ENCODE measurements at regions not wholly inside any gene's neighbourhood (a gene's known extent, or its start where the extent isn't known, plus 50 kb on each side); places are given as distances from the start of the nearest gene placed in this dataset.

GRCh38 chr13:110010404-110011138, 224.2 kb upstream of the IRS2 start:
- DNase-seq (ENCODE audit: low read depth, low spot score), result no peak
- Histone ChIP-seq H3K36me3 (ENCODE audit: control insufficient read depth, insufficient read depth, low read length) (no peaks in the 10 kb centered on the region), H3K27me3 (ENCODE audit: control insufficient read depth, insufficient read depth, low read length) (no peaks in the 10 kb centered on the region), H3K4me1 (ENCODE audit: control insufficient read depth, insufficient read depth, low read length) (no peaks in the 10 kb centered on the region), H3K27ac (ENCODE audit: low read length) (no peak overlapping the region), H3K9me3 (ENCODE audit: control insufficient read depth, insufficient read depth, low read length) (no peaks in the 10 kb centered on the region), H3K4me3 (ENCODE audit: low read length) (no peak overlapping the region)
- WGBS (ENCODE audit: insufficient coverage, insufficient read length), result no CpG with 5 or more reads among the region's 5 CpGs

GRCh38 chr13:110008816-110009215, 222.4 kb upstream of the IRS2 start:
- DNase-seq (ENCODE audit: low read depth, low spot score), result no peak
- Histone ChIP-seq H3K36me3 (ENCODE audit: control insufficient read depth, insufficient read depth, low read length) (no peaks in the 10 kb centered on the region), H3K27me3 (ENCODE audit: control insufficient read depth, insufficient read depth, low read length) (no peaks in the 10 kb centered on the region), H3K9me3 (ENCODE audit: control insufficient read depth, insufficient read depth, low read length) (no peaks in the 10 kb centered on the region), H3K4me3 (ENCODE audit: low read length) (no peak overlapping the region), H3K27ac (ENCODE audit: low read length) (no peak overlapping the region), H3K4me1 (ENCODE audit: control insufficient read depth, insufficient read depth, low read length) (no peaks in the 10 kb centered on the region)
- no CpG with 5 or more reads among the region's 3 CpGs for WGBS (ENCODE audit: insufficient coverage, insufficient read length)

GRCh38 chr13:110006304-110006703, 219.9 kb upstream of the IRS2 start:
- no peak overlapping the region for H3K27ac ChIP-seq (ENCODE audit: low read length)
- no peak for DNase-seq (ENCODE audit: low read depth, low spot score)
- H3K4me3 ChIP-seq (ENCODE audit: low read length), result no peak overlapping the region
- no peaks in the 10 kb centered on the region for H3K36me3 ChIP-seq (ENCODE audit: control insufficient read depth, insufficient read depth, low read length)
- WGBS (ENCODE audit: insufficient coverage, insufficient read length), result no CpG with 5 or more reads among the region's 8 CpGs
- H3K4me1 ChIP-seq (ENCODE audit: control insufficient read depth, insufficient read depth, low read length), result no peaks in the 10 kb centered on the region
- H3K9me3 ChIP-seq (ENCODE audit: control insufficient read depth, insufficient read depth, low read length), result no peaks in the 10 kb centered on the region
- H3K27me3 ChIP-seq (ENCODE audit: control insufficient read depth, insufficient read depth, low read length), result no peaks in the 10 kb centered on the region

- Histone ChIP-seq H3K27ac (ENCODE audit: low read length) (no peak overlapping the region), H3K4me3 (ENCODE audit: low read length) (no peak overlapping the region), H3K9me3 (ENCODE audit: control insufficient read depth, insufficient read depth, low read length) (no peaks in the 10 kb centered on the region), H3K27me3 (ENCODE audit: control insufficient read depth, insufficient read depth, low read length) (no peaks in the 10 kb centered on the region), H3K36me3 (ENCODE audit: control insufficient read depth, insufficient read depth, low read length) (no peaks in the 10 kb centered on the region), H3K4me1 (ENCODE audit: control insufficient read depth, insufficient read depth, low read length) (no peaks in the 10 kb centered on the region)
- no peak for DNase-seq (ENCODE audit: low read depth, low spot score)
- WGBS (ENCODE audit: insufficient coverage, insufficient read length), result no CpG with 5 or more reads among the region's 2 CpGs
Observed at GRCh38 chr13:110005563-110005962, 219.2 kb upstream of the IRS2 start.

GRCh38 chr13:110004814-110005213, 218.4 kb upstream of the IRS2 start:
- WGBS (ENCODE audit: insufficient coverage, insufficient read length), result no CpG with 5 or more reads among the region's 2 CpGs

GRCh38 chr13:110001670-110002275, 215.4 kb upstream of the IRS2 start:
- H3K36me3 ChIP-seq (ENCODE audit: control insufficient read depth, insufficient read depth, low read length), result no peaks in the 10 kb centered on the region
- no peak overlapping the region for H3K27ac ChIP-seq (ENCODE audit: low read length)
- no peaks in the 10 kb centered on the region for H3K27me3 ChIP-seq (ENCODE audit: control insufficient read depth, insufficient read depth, low read length)
- no CpG with 5 or more reads among the region's 7 CpGs for WGBS (ENCODE audit: insufficient coverage, insufficient read length)
- no peaks in the 10 kb centered on the region for H3K9me3 ChIP-seq (ENCODE audit: control insufficient read depth, insufficient read depth, low read length)
- no peaks in the 10 kb centered on the region for H3K4me1 ChIP-seq (ENCODE audit: control insufficient read depth, insufficient read depth, low read length)
- no peak overlapping the region for H3K4me3 ChIP-seq (ENCODE audit: low read length)
- DNase-seq (ENCODE audit: low read depth, low spot score), result no peak

More at GRCh38 chr13:110004814-110005213, 218.4 kb upstream of the IRS2 start:
- Histone ChIP-seq H3K27ac (ENCODE audit: low read length) (no peak overlapping the region), H3K9me3 (ENCODE audit: control insufficient read depth, insufficient read depth, low read length) (no peaks in the 10 kb centered on the region), H3K4me1 (ENCODE audit: control insufficient read depth, insufficient read depth, low read length) (no peaks in the 10 kb centered on the region), H3K4me3 (ENCODE audit: low read length) (no peak overlapping the region), H3K36me3 (ENCODE audit: control insufficient read depth, insufficient read depth, low read length) (no peaks in the 10 kb centered on the region), H3K27me3 (ENCODE audit: control insufficient read depth, insufficient read depth, low read length) (no peaks in the 10 kb centered on the region)
- DNase-seq (ENCODE audit: low read depth, low spot score), result no peak

- H3K27ac ChIP-seq (ENCODE audit: low read length), result no peak overlapping the region
- no CpG with 5 or more reads among the region's 12 CpGs for WGBS (ENCODE audit: insufficient coverage, insufficient read length)
- DNase-seq (ENCODE audit: low read depth, low spot score), result no peak
- no peaks in the 10 kb centered on the region for H3K27me3 ChIP-seq (ENCODE audit: control insufficient read depth, insufficient read depth, low read length)
- H3K4me3 ChIP-seq (ENCODE audit: low read length), result no peak overlapping the region
- H3K4me1 ChIP-seq (ENCODE audit: control insufficient read depth, insufficient read depth, low read length), result no peaks in the 10 kb centered on the region
- H3K36me3 ChIP-seq (ENCODE audit: control insufficient read depth, insufficient read depth, low read length), result no peaks in the 10 kb centered on the region
- H3K9me3 ChIP-seq (ENCODE audit: control insufficient read depth, insufficient read depth, low read length), result no peaks in the 10 kb centered on the region
Observed at GRCh38 chr13:110000534-110001345, 214.4 kb upstream of the IRS2 start.

- DNase-seq (ENCODE audit: low read depth, low spot score), result no peak
- Histone ChIP-seq H3K4me1 (ENCODE audit: control insufficient read depth, insufficient read depth, low read length) (no peaks in the 10 kb centered on the region), H3K4me3 (ENCODE audit: low read length) (no peak overlapping the region), H3K27me3 (ENCODE audit: control insufficient read depth, insufficient read depth, low read length) (no peaks in the 10 kb centered on the region), H3K9me3 (ENCODE audit: control insufficient read depth, insufficient read depth, low read length) (no peaks in the 10 kb centered on the region), H3K36me3 (ENCODE audit: control insufficient read depth, insufficient read depth, low read length) (no peaks in the 10 kb centered on the region), H3K27ac (ENCODE audit: low read length) (no peak overlapping the region)
- no CpG with 5 or more reads among the region's 21 CpGs for WGBS (ENCODE audit: insufficient coverage, insufficient read length)
Observed at GRCh38 chr13:109999659-110000533, 213.5 kb upstream of the IRS2 start.

- Histone ChIP-seq H3K27me3 (ENCODE audit: control insufficient read depth, insufficient read depth, low read length) (no peaks in the 10 kb centered on the region), H3K36me3 (ENCODE audit: control insufficient read depth, insufficient read depth, low read length) (no peaks in the 10 kb centered on the region), H3K9me3 (ENCODE audit: control insufficient read depth, insufficient read depth, low read length) (no peaks in the 10 kb centered on the region), H3K4me1 (ENCODE audit: control insufficient read depth, insufficient read depth, low read length) (no peaks in the 10 kb centered on the region), H3K27ac (ENCODE audit: low read length) (no peak overlapping the region), H3K4me3 (ENCODE audit: low read length) (no peak overlapping the region)
- no peak for DNase-seq (ENCODE audit: low read depth, low spot score)
- WGBS (ENCODE audit: insufficient coverage, insufficient read length), result no CpG with 5 or more reads among the region's 5 CpGs
Observed at GRCh38 chr13:109998684-109999533, 212.5 kb upstream of the IRS2 start.
